ENCODE measurements at regions not wholly inside any gene's neighbourhood (a gene's known extent, or its start where the extent isn't known, plus 50 kb on each side); places are given as distances from the start of the nearest gene placed in this dataset.

- no peaks in the 10 kb centered on the region for H4K20me1 ChIP-seq (ENCODE audit: insufficient read depth, low read length)
- no peaks in the 10 kb centered on the region for H3K36me3 ChIP-seq (ENCODE audit: insufficient read depth, low read length)
- no peak overlapping the region for H3K4me2 ChIP-seq (ENCODE audit: insufficient read depth, low read length)
- no peak for ATAC-seq (ENCODE audit: insufficient read depth, low read depth)
- H3K9me3 ChIP-seq (ENCODE audit: insufficient read depth, low read length, severe bottlenecking): no peaks in the 10 kb centered on the region
- peaks cover 3% of the 10 kb centered on the region for H3K27me3 ChIP-seq (ENCODE audit: insufficient read depth, low read length, poor library complexity)
- TF ChIP-seq CTCF (IDR thresholded peaks at IDR 0.05; ENCODE audit: borderline replicate concordance, extremely low read depth, low read length, poor library complexity, severe bottlenecking) (no peak), EZH2 (IDR thresholded peaks at IDR 0.05; ENCODE audit: borderline replicate concordance, low read depth, low read length, severe bottlenecking) (no peak)
- H3K4me1 ChIP-seq (ENCODE audit: insufficient read depth, low read length): no peaks in the 10 kb centered on the region
- H3K4me3 ChIP-seq (ENCODE audit: low read depth in 1 of 2, low read length in 2 of 2): no peak overlapping the region
- H3K79me2 ChIP-seq (ENCODE audit: insufficient read depth, low read length): no peaks in the 10 kb centered on the region
- no peak overlapping the region for H3K27ac ChIP-seq (ENCODE audit: low read length)
- no peak overlapping the region for H2AFZ ChIP-seq (ENCODE audit: low read depth, low read length)
- no peak overlapping the region for H3K9ac ChIP-seq (ENCODE audit: low read depth, low read length)
- no peak for DNase-seq
Observed at GRCh38 chr2:217076058-217076435, 216.2 kb upstream of the TNP1 start.

GRCh38 chr2:217075268-217076057, 215.6 kb upstream of the TNP1 start:
- H3K27ac ChIP-seq (ENCODE audit: low read length): no peak overlapping the region

GRCh38 chr2:217074576-217075255, 214.9 kb upstream of the TNP1 start:
- Histone ChIP-seq H3K27ac (ENCODE audit: low read length) (no peak overlapping the region), H3K4me3 (ENCODE audit: low read depth in 1 of 2, low read length in 2 of 2) (no peak overlapping the region), H3K9me3 (ENCODE audit: insufficient read depth, low read length, severe bottlenecking) (no peaks in the 10 kb centered on the region), H3K4me1 (ENCODE audit: insufficient read depth, low read length) (no peaks in the 10 kb centered on the region), H2AFZ (ENCODE audit: low read depth, low read length) (no peak overlapping the region), H4K20me1 (ENCODE audit: insufficient read depth, low read length) (no peaks in the 10 kb centered on the region), H3K27me3 (ENCODE audit: insufficient read depth, low read length, poor library complexity) (peaks cover 3% of the 10 kb centered on the region), H3K9ac (ENCODE audit: low read depth, low read length) (no peak overlapping the region), H3K4me2 (ENCODE audit: insufficient read depth, low read length) (no peak overlapping the region), H3K36me3 (ENCODE audit: insufficient read depth, low read length) (no peaks in the 10 kb centered on the region), H3K79me2 (ENCODE audit: insufficient read depth, low read length) (no peaks in the 10 kb centered on the region)
- no peak for DNase-seq
- no peak for TF ChIP-seq EZH2 (IDR thresholded peaks at IDR 0.05; ENCODE audit: borderline replicate concordance, low read depth, low read length, severe bottlenecking)
- no peak for TF ChIP-seq CTCF (IDR thresholded peaks at IDR 0.05; ENCODE audit: borderline replicate concordance, extremely low read depth, low read length, poor library complexity, severe bottlenecking)
- no peak for ATAC-seq (ENCODE audit: insufficient read depth, low read depth)

More at GRCh38 chr2:217075268-217076057, 215.6 kb upstream of the TNP1 start:
- no peak overlapping the region for H3K9ac ChIP-seq (ENCODE audit: low read depth, low read length)
- H3K4me1 ChIP-seq (ENCODE audit: insufficient read depth, low read length): no peaks in the 10 kb centered on the region
- H3K4me2 ChIP-seq (ENCODE audit: insufficient read depth, low read length): no peak overlapping the region
- no peaks in the 10 kb centered on the region for H4K20me1 ChIP-seq (ENCODE audit: insufficient read depth, low read length)
- no peak for TF ChIP-seq EZH2 (IDR thresholded peaks at IDR 0.05; ENCODE audit: borderline replicate concordance, low read depth, low read length, severe bottlenecking)
- no peak for TF ChIP-seq CTCF (IDR thresholded peaks at IDR 0.05; ENCODE audit: borderline replicate concordance, extremely low read depth, low read length, poor library complexity, severe bottlenecking)
- no peaks in the 10 kb centered on the region for H3K9me3 ChIP-seq (ENCODE audit: insufficient read depth, low read length, severe bottlenecking)
- no peak for ATAC-seq (ENCODE audit: insufficient read depth, low read depth)
- H3K27me3 ChIP-seq (ENCODE audit: insufficient read depth, low read length, poor library complexity): peaks cover 3% of the 10 kb centered on the region
- no peak for DNase-seq
- no peak overlapping the region for H2AFZ ChIP-seq (ENCODE audit: low read depth, low read length)
- no peak overlapping the region for H3K4me3 ChIP-seq (ENCODE audit: low read depth in 1 of 2, low read length in 2 of 2)
- no peaks in the 10 kb centered on the region for H3K36me3 ChIP-seq (ENCODE audit: insufficient read depth, low read length)
- no peaks in the 10 kb centered on the region for H3K79me2 ChIP-seq (ENCODE audit: insufficient read depth, low read length)
